22Rv1 (cell line): ENCODE measurements at regions not wholly inside any gene's neighbourhood (a gene's known extent, or its start where the extent isn't known, plus 50 kb on each side); places are given as distances from the start of the nearest gene placed in this dataset.

Experiments used
- H3K27ac ChIP-seq: fragments of 450-650 bp; 2 replicates; pipeline ENCODE4 v1.5.1; 2017
- ZFX ChIP-seq: fragments of 450-650 bp; IDR thresholded peaks from 2 replicates; pipeline ENCODE4 v1.6.1; 2017; ENCODE audit warnings: antibody characterized with exemption, borderline replicate concordance
- TF ChIP-seq, protein P1 (sequence below): fragments of 450-650 bp; IDR thresholded peaks from 2 replicates; pipeline ENCODE4 v1.5.1; 2017; ENCODE audit warnings: mild to moderate bottlenecking

- H3K27ac ChIP-seq: no peak overlapping the region
- TF ChIP-seq, protein P1, sequence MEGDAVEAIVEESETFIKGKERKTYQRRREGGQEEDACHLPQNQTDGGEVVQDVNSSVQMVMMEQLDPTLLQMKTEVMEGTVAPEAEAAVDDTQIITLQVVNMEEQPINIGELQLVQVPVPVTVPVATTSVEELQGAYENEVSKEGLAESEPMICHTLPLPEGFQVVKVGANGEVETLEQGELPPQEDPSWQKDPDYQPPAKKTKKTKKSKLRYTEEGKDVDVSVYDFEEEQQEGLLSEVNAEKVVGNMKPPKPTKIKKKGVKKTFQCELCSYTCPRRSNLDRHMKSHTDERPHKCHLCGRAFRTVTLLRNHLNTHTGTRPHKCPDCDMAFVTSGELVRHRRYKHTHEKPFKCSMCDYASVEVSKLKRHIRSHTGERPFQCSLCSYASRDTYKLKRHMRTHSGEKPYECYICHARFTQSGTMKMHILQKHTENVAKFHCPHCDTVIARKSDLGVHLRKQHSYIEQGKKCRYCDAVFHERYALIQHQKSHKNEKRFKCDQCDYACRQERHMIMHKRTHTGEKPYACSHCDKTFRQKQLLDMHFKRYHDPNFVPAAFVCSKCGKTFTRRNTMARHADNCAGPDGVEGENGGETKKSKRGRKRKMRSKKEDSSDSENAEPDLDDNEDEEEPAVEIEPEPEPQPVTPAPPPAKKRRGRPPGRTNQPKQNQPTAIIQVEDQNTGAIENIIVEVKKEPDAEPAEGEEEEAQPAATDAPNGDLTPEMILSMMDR: no peak
- TF ChIP-seq ZFX: no peak
Measured at GRCh38 chr20:39571171-39571570, 609.0 kb downstream of the DHX35 start.

- no peak overlapping the region for H3K27ac ChIP-seq
- no peak for TF ChIP-seq ZFX
- TF ChIP-seq, protein P1: no peak
Measured at GRCh38 chr20:39568109-39568508, 606.0 kb downstream of the DHX35 start.

GRCh38 chr20:39563349-39563748 is 601.2 kb downstream of the DHX35 start:
- TF ChIP-seq ZFX: no peak
- TF ChIP-seq, protein P1: no peak

GRCh38 chr20:39554341-39554740 is 592.2 kb downstream of the DHX35 start:
- H3K27ac ChIP-seq: no peak overlapping the region
- TF ChIP-seq, protein P1: no peak
- no peak for TF ChIP-seq ZFX

More at GRCh38 chr20:39563349-39563748, 601.2 kb downstream of the DHX35 start:
- no peak overlapping the region for H3K27ac ChIP-seq

DNA sequence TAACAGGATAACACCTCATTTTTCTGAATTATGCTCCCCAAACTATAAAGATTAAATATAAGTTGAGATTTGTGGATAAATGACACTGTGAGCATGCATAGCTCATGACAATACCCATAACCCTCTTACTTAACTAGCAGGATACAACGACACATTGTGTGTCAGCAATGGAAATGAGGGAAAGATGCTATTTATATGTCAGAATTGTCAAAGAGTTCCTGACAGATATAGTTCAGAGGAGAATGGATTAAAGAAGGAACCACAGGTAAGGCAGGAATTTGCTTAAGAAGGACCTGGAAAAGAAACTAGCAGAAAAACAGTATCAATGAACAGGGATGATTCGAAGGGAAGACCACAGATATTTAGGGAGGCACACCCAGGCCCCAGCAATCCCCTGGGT is 591.0 kb downstream of the DHX35 start:
- TF ChIP-seq ZFX: no peak
- TF ChIP-seq, protein P1: no peak
- no peak overlapping the region for H3K27ac ChIP-seq

DNA sequence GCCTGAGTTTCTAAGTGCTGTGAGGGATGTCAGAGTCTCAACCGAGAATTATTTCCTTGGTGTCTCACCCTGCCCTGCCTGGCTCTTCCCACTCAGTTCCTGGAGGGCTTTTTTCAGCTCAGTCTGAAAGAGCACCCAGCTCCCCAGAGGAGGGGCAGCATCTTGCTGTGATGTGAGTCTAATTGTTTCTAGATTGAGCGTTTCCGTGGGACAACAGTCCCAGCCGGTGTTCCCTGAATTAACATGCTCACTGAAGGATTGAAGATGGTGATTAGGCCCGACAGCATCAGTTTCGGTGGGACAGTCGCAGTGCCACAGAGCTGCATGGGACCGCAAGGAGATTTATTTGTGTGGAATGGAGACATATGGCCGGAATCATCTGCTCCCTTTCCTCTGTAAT is 587.6 kb downstream of the DHX35 start:
- H3K27ac ChIP-seq: no peak overlapping the region
- TF ChIP-seq, protein P1: no peak
- no peak for TF ChIP-seq ZFX

DNA sequence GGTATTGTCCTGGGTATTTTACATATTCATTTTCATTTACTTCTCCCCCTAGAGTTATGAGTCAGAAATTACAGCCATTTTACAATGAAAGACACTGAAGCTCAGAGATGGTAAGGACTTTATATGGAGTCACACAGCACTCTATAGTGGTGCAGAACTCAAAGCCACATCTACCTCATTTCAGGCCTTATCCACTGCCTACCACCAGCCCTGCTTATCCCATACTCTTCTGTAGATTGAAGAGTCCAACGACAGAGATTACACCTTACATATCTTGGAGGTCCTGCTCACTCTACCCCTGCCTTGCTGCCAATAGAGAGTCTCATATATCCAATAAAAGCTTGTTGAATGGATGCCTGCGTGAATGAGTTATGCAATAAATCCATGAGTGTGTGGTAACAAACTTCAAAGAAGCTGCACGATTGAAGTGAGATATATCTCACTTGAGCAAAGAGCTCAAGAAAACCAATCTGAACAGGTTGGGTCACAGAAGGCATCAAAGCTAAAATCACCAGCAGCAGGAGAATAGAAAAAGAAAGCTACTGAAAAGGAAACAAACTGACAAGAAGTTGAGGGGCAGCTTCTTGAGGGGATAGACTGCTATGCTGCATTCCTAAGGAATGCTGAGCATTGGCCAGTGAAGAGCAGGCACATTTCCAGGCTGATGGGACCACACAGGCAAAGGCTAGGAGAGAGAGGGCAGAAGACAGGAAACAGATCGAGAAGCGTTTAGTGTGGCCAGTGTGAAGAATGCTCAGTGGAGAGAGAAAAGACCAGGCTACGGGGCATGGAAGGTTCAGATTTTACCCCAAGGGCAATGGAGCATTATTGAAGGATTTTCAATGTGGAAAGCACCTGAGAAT is 585.6 kb downstream of the DHX35 start:
- no peak overlapping the region for H3K27ac ChIP-seq
- TF ChIP-seq, protein P1: no peak; the same call in 1 of the 2 replicates
- no peak for TF ChIP-seq ZFX
